ENCODE measurements at regions not wholly inside any gene's neighbourhood (a gene's known extent, or its start where the extent isn't known, plus 50 kb on each side); places are given as distances from the start of the nearest gene placed in this dataset.

- Histone ChIP-seq H3K9me3 (no peaks in the 10 kb centered on the region), H3K27ac (no peak overlapping the region), H3K36me3 (no peaks in the 10 kb centered on the region), H3K27me3 (replicated peaks; ENCODE audit: insufficient read depth) (no peaks in the 10 kb centered on the region), H3K4me3 (no peak overlapping the region), H3K4me1 (replicated peaks) (no peaks in the 10 kb centered on the region)
- no peak for TF ChIP-seq POLR2AphosphoS5 (IDR thresholded peaks at IDR 0.05)
- TF ChIP-seq POLR2A (IDR thresholded peaks at IDR 0.05) = no peak
- TF ChIP-seq CTCF (IDR thresholded peaks at IDR 0.05) = no peak
- 37% methylated on average over 1 of the region's 1 CpG for WGBS
- intact Hi-C loops (cut with DNase I) = no loop called here
- no peak for DNase-seq (ENCODE audit: low spot score)
Observed at GRCh38 chr14:57071639-57072038, 197.1 kb downstream of the EXOC5 start.

- DNase-seq (ENCODE audit: low spot score) = peak; percentile 16
- H3K27me3 ChIP-seq (replicated peaks; ENCODE audit: insufficient read depth) = no peaks in the 10 kb centered on the region
- intact Hi-C loops (cut with DNase I) = no loop called here
- no peaks in the 10 kb centered on the region for H3K4me1 ChIP-seq (replicated peaks)
- WGBS = 56% methylated on average over 5 of the region's 5 CpGs
- peak; percentile 69 for TF ChIP-seq POLR2AphosphoS5 (IDR thresholded peaks at IDR 0.05)
- no peak for TF ChIP-seq POLR2A (IDR thresholded peaks at IDR 0.05)
- no peak for TF ChIP-seq CTCF (IDR thresholded peaks at IDR 0.05)
- no peaks in the 10 kb centered on the region for H3K36me3 ChIP-seq
- H3K27ac ChIP-seq = no peak overlapping the region
- no peak overlapping the region for H3K4me3 ChIP-seq
- H3K9me3 ChIP-seq = no peaks in the 10 kb centered on the region
Observed at GRCh38 chr14:57069702-57070101, 199.0 kb downstream of the EXOC5 start.

- no peak for TF ChIP-seq POLR2A (IDR thresholded peaks at IDR 0.05)
- no peak for TF ChIP-seq POLR2AphosphoS5 (IDR thresholded peaks at IDR 0.05)
- no peak for TF ChIP-seq CTCF (IDR thresholded peaks at IDR 0.05)
- 43% methylated on average over 8 of the region's 8 CpGs for WGBS
- intact Hi-C loops (cut with DNase I) = no loop called here
Observed at GRCh38 chr14:57068511-57068910, 200.2 kb downstream of the EXOC5 start.

GRCh38 chr14:57066887-57067513 is 201.7 kb downstream of the EXOC5 start:
- WGBS = 17% methylated on average over 12 of the region's 12 CpGs
- TF ChIP-seq CTCF (IDR thresholded peaks at IDR 0.05) (peak in 1 of 4 experiments; percentile 34), POLR2A (IDR thresholded peaks at IDR 0.05) (no peak), POLR2AphosphoS5 (IDR thresholded peaks at IDR 0.05) (no peak)

More at GRCh38 chr14:57068511-57068910, 200.2 kb downstream of the EXOC5 start:
- Histone ChIP-seq H3K4me3 (no peak overlapping the region), H3K27me3 (replicated peaks; ENCODE audit: insufficient read depth) (no peaks in the 10 kb centered on the region), H3K36me3 (no peaks in the 10 kb centered on the region), H3K9me3 (no peaks in the 10 kb centered on the region), H3K4me1 (replicated peaks) (no peaks in the 10 kb centered on the region), H3K27ac (no peak overlapping the region)
- no peak for DNase-seq (ENCODE audit: low spot score)

GRCh38 chr14:57066463-57066862 is 202.2 kb downstream of the EXOC5 start:
- no peaks in the 10 kb centered on the region for H3K36me3 ChIP-seq
- H3K27ac ChIP-seq = peak overlapping the region; percentile 3 to 51
- peak overlapping the region in 1 of 2 donors; percentile 12 for H3K4me3 ChIP-seq
- intact Hi-C loops (cut with DNase I) = no loop called here
- H3K4me1 ChIP-seq (replicated peaks) = no peaks in the 10 kb centered on the region
- 41% methylated on average over 4 of the region's 4 CpGs for WGBS
- peak; percentile 60 for TF ChIP-seq POLR2AphosphoS5 (IDR thresholded peaks at IDR 0.05)
- TF ChIP-seq CTCF (IDR thresholded peaks at IDR 0.05) = no peak
- no peaks in the 10 kb centered on the region for H3K27me3 ChIP-seq (replicated peaks; ENCODE audit: insufficient read depth)
- DNase-seq (ENCODE audit: low spot score) = peak; percentile 24
- H3K9me3 ChIP-seq = no peaks in the 10 kb centered on the region

More at GRCh38 chr14:57066887-57067513, 201.7 kb downstream of the EXOC5 start:
- DNase-seq (ENCODE audit: low spot score) = peak; percentile 18
- no peaks in the 10 kb centered on the region for H3K36me3 ChIP-seq
- H3K27me3 ChIP-seq (replicated peaks; ENCODE audit: insufficient read depth) = no peaks in the 10 kb centered on the region
- H3K4me1 ChIP-seq (replicated peaks) = no peaks in the 10 kb centered on the region
- intact Hi-C loops (cut with DNase I) = no loop called here
- peak overlapping the region in 1 of 2 donors; percentile 12 for H3K4me3 ChIP-seq
- H3K9me3 ChIP-seq = no peaks in the 10 kb centered on the region
- H3K27ac ChIP-seq = peak overlapping the region; percentile 3 to 51
